ENCODE measurements at regions not wholly inside any gene's neighbourhood (a gene's known extent, or its start where the extent isn't known, plus 50 kb on each side); places are given as distances from the start of the nearest gene placed in this dataset.

GRCh38 chr20:5369629-5370028, 52.9 kb upstream of the PROKR2 start:
- TF ChIP-seq CTCF (conservative IDR thresholded peaks at IDR 0.05), result no peak
- no peak for TF ChIP-seq ZFX (IDR thresholded peaks at IDR 0.05)

All from C4-2B (cell line).